ENCODE measurements at regions not wholly inside any gene's neighbourhood (a gene's known extent, or its start where the extent isn't known, plus 50 kb on each side); places are given as distances from the start of the nearest gene placed in this dataset.

- no peak for DNase-seq
These were observed 365.5 kb downstream of the RAB28 start for GRCh38 chr4:13118633-13119032.

- DNase-seq = no peak
These were observed 367.0 kb downstream of the RAB28 start for GRCh38 chr4:13117185-13117584.

- DNase-seq = no peak
These were observed 372.1 kb downstream of the RAB28 start for GRCh38 chr4:13112030-13112429.

- DNase-seq = no peak
These were observed 374.6 kb downstream of the RAB28 start for GRCh38 chr4:13109536-13109935.

GRCh38 chr4:13108096-13108495 is 376.0 kb downstream of the RAB28 start:
- DNase-seq = no peak

- no peak for DNase-seq
These were observed 380.6 kb downstream of the RAB28 start for GRCh38 chr4:13103382-13104015.

GRCh38 chr4:13102092-13102742 is 381.9 kb downstream of the RAB28 start:
- DNase-seq = no peak

GRCh38 chr4:13097971-13098370 is 386.2 kb downstream of the RAB28 start:
- DNase-seq = no peak

- DNase-seq = no peak
These were observed 388.4 kb downstream of the RAB28 start for GRCh38 chr4:13095722-13096121.

GRCh38 chr4:13093170-13093569 is 391.0 kb downstream of the RAB28 start:
- no peak for DNase-seq

- no peak for DNase-seq
These were observed 391.4 kb downstream of the RAB28 start for GRCh38 chr4:13092702-13093101.

- no peak for DNase-seq
These were observed 394.5 kb downstream of the RAB28 start for GRCh38 chr4:13089659-13089998.

GRCh38 chr4:13088726-13089658 is 395.1 kb downstream of the RAB28 start:
- DNase-seq = no peak

GRCh38 chr4:13087041-13087440 is 397.1 kb downstream of the RAB28 start:
- no peak for DNase-seq

GRCh38 chr4:13084210-13084609 is 399.9 kb downstream of the RAB28 start:
- no peak for DNase-seq

- DNase-seq = no peak
These were observed 402.3 kb downstream of the RAB28 start for GRCh38 chr4:13081830-13082229.

GRCh38 chr4:13067077-13067476 is 417.1 kb downstream of the RAB28 start:
- DNase-seq = no peak

- no peak for DNase-seq
These were observed 425.1 kb downstream of the RAB28 start for GRCh38 chr4:13059019-13059418.

GRCh38 chr4:13056630-13057189 is 427.4 kb downstream of the RAB28 start:
- DNase-seq = no peak

- DNase-seq = no peak
These were observed 429.6 kb downstream of the RAB28 start for GRCh38 chr4:13054420-13054970.

- no peak for DNase-seq
These were observed 436.5 kb downstream of the RAB28 start for GRCh38 chr4:13047591-13047990.

GRCh38 chr4:13036841-13037240 is 447.3 kb downstream of the RAB28 start:
- DNase-seq = no peak

- DNase-seq = no peak
These were observed 451.2 kb downstream of the RAB28 start for GRCh38 chr4:13032936-13033335.

Measured in activated CD8-positive, alpha-beta memory T cell treated with anti-CD3 and anti-CD28 coated beads, Interleukin-2, amount 50 U/mL, for 4 hours (primary cell).